Fibroblast of lung (primary cell): ENCODE measurements at regions not wholly inside any gene's neighbourhood (a gene's known extent, or its start where the extent isn't known, plus 50 kb on each side); places are given as distances from the start of the nearest gene placed in this dataset.

Experiments used
- CTCF ChIP-seq, 2 donors: IDR thresholded peaks in 1 of 2; conservative IDR thresholded peaks in 1 of 2; 1 replicate in 1 of 2; 2 replicates in 1 of 2; pipeline ENCODE4 v1.5.1; 2011 to 2012; ENCODE audit warnings: low read length in 2 of 2, control low read depth in 1 of 2, inconsistent platforms in 1 of 2, low read depth in 1 of 2, mild to moderate bottlenecking in 1 of 2
- EZH2 ChIP-seq: IDR thresholded peaks from 2 replicates; pipeline ENCODE4 v1.5.1; 2012; ENCODE audit warnings: low read length, control low read depth, mild to moderate bottlenecking; ENCODE audit errors: missing control alignments

GRCh38 chr7:86968618-86969017 lies 90.8 kb downstream of the ELAPOR2 start:
- TF ChIP-seq CTCF (conservative IDR thresholded peaks at IDR 0.05 in 1 of 2, IDR thresholded peaks at IDR 0.05 in 1 of 2; ENCODE audit: low read depth in 1 of 2, low read length in 2 of 2) (no peak), EZH2 (no peak)
